ENCODE measurements at regions not wholly inside any gene's neighbourhood (a gene's known extent, or its start where the extent isn't known, plus 50 kb on each side); places are given as distances from the start of the nearest gene placed in this dataset.
"Not testable (repeated sequence)": the region's sequence is repeated elsewhere in the genome, so short reads cannot be mapped to it uniquely, and the experiment has no call there.

DNA sequence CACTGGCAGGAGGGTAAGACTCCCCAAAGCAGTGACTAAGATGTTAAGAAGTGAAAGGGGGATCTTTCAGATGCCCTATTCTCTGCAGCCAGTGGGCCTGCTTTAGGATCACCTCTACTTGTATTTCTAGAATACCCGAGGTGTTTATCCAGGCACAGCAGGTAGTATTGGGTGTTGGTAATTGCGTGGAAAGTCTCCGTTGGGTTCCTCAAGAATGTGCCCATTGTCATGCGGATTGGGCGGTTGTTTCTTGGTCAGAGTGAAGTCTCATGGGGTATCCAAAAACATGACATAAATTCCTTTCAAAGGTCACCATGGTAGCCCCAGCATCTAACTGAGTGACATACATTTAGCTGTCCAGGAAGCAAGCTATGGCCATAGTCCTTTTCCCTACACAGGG lies 308.8 kb downstream of the RPIA start:
- no peak for FAIRE-seq

DNA sequence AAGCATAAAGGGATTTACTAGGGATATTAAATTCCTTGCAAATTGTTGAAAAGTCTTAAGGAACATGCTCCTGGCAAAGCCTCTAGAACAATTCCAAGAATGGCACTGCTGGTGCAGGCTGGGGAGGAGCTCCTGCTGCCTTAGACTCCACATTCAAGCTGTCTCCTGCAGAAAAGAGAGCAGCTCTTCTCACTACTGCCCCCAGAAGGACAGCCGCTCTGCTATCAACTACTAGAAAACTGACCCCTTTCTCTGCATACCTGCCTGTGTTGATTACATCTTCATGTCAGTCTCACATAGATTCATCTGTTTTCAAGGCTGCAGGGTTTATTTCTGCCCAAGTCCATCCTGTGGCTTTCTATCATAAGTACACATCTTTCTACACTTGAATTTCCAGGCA lies 312.8 kb downstream of the RPIA start:
- DNase-seq (ENCODE audit: insufficient read length, low spot score); FAIRE-seq: not testable (repeated sequence)

More for the DNA sequence above, 308.8 kb downstream of the RPIA start:
- no peak for DNase-seq (ENCODE audit: insufficient read length, low spot score)
- no peak for TF ChIP-seq POLR2A (IDR thresholded peaks at IDR 0.05; ENCODE audit: low read depth, low read length)

DNA sequence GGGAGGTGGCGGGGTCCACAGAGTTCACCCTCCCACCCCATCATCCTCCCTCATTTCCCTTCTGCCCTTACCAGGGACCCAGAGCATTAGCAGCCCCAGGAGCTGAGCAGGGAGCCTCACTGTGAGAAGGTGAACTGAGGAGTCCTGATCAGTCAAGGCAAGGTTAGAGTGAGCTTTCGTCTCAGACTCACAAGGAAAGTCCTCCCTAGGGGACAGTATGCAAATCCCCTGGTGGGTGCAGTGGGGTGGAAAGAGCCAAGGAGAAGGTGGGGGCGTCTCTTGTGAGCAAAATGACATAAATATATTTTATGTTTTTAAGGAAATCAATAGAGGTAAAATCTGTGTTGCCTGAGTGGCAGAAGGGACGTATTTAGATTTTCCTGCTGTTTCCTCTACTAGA lies 329.1 kb downstream of the RPIA start:
- DNase-seq (ENCODE audit: insufficient read length, low spot score); FAIRE-seq: not testable (repeated sequence)

DNA sequence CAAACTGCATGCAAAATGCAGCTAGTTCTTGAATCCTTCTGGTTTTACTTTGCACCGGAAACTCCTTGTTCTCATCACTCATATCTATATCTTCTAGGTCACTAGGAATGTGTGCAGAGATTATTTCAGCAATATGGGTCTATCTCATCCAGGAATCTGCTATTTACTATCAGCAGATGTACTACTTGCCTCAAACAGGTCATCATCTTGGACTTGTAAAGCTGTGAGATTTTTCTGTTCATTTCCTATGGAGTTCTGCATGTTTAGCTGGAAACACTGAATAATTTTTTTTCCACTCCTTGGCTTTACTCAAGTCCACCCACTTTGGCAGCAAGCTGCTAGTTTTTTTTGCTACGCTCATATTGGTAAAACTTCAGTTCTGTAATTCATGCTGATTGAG lies 334.8 kb downstream of the RPIA start:
- not testable (repeated sequence) for FAIRE-seq; DNase-seq (ENCODE audit: insufficient read length, low spot score)

DNA sequence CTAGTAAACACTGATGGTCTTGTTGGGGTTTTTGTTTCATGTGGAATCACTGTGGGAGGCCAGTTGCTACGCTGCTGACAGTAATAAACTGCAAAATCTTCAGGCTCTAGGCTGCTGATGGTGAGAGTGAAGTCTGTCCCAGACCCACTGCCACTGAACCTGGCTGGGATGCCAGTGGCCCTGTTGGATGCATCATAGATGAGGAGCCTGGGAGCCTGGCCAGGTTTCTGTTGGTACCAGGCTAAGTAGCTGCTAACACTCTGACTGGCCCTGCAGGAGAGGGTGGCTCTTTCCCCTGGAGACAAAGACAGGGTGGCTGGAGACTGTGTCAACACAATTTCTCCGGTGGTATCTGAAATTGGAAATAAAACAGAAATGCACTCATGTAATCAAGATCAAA lies 335.6 kb downstream of the RPIA start:
- not testable (repeated sequence) for DNase-seq (ENCODE audit: insufficient read length, low spot score); FAIRE-seq

DNA sequence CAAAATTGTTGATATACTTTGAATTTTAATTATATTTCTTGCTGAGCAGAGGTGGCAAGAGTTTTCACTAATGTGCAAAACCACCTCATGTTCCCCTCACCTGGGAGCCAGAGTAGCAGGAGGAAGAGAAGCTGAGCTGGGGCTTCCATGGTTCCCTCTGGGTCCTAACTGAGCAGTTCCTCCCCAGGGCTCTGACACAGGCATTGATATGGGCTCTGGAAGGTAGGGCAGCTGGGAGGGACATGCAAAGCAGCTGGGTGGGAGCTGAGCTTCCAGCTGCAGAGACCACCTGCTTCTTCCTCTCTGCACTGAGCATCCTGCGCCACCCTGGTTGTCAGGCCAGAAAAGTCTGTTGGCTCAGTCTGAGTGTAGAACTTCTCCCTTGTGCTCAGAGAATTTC lies 336.1 kb downstream of the RPIA start:
- not testable (repeated sequence) for DNase-seq (ENCODE audit: insufficient read length, low spot score); FAIRE-seq

DNA sequence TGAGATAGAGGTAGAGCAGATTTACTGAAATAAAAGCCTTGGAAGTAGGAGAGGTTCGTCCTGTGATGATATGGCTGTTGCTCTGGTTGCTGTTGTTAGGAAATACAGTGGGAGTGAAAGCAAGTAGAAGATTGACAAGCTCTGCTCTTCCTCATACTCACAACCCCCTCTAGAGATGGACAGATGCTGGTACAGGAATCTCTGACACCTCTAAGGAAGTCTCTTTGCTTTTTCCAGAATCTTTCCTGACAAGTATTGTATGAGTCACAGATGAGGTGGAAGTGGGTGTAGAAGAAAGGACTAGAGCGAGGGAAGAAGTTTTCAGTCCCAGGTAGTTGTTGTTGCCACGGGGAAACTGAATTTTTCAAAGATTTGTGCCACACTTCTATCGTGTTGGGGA lies 337.8 kb downstream of the RPIA start:
- not testable (repeated sequence) for DNase-seq (ENCODE audit: insufficient read length, low spot score); FAIRE-seq

DNA sequence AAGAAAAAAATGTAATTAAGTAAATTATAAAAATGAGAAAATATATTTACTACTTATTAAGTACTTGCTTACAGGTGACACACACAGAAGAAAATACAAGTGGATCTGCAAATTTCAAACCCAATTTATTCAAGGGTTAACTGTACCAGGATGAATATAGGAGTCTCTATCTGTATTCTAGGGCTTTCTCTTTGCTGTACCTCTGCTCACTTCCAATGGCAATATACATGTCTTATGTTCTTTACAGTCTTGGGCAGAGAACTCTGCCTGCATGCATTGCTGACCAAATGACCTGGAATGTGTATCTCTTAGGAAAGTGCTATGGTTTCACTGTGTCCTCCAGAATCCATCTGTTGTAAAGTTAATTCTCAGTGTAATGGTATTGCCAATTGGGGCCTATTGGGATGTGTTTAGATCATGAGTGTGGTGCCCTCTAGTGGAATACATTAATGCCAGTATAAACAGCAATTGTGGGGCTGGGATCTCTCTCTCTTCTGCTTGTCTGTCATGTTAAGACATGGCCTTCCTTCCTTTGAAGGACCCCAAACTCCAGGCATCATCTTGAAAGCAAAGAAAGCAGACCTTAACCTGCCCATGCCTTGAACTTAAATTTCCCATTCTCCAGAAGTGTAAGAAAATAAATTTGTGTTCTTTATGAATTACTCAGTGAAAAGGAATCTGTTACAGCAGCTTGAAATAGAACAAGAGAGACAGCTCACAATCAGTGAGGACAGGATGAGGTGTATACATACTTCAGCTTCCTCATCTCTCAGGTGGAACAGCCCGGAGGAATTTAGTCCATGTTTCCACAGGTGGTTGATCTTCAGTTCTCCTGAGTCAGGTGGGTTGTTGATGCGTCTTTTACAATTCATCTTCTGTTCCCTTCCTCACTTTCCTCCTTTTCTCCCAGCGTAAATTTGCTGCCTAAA lies 356.9 kb downstream of the RPIA start:
- peak; percentile 3 for DNase-seq (ENCODE audit: insufficient read length, low spot score)
- FAIRE-seq, result peak; percentile 80

DNA sequence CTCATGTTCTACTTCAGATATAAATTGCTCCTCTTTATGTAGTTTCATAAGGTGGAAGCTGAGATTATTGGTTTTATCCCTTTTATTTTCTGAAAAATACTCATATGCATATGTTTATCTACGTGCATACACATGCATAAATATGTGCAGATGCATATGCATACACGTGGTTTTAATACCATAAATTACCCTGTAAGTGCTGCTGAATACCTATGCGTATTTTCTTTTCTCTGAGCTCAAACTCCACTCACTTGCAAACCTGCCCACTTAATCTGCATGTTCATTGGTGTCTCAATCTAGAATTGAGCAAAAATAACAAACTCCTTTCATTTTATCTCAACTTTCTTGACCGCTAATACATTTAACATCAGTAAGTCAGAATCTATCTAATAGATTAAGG lies 367.1 kb downstream of the RPIA start:
- not testable (repeated sequence) for DNase-seq (ENCODE audit: insufficient read length, low spot score); FAIRE-seq

DNA sequence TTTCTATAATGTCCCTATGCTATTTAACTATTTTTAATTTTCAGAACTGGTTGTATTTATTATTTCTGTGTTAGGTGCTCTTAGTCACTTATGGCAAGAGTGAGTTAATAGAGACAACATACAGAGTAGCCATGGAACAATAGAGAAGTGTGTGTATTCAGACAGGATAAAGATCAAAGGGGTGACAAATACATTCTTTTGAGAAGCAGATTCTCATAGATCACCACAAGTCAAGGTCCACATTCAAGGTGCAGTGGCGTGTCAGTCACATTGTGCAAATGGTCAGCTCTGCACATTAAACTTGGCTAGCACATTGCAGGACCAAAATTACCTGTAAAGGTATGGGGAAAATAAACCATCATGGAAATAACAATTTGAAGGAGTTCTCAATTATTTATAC lies 369.7 kb downstream of the RPIA start:
- DNase-seq (ENCODE audit: insufficient read length, low spot score); FAIRE-seq: not testable (repeated sequence)

DNA sequence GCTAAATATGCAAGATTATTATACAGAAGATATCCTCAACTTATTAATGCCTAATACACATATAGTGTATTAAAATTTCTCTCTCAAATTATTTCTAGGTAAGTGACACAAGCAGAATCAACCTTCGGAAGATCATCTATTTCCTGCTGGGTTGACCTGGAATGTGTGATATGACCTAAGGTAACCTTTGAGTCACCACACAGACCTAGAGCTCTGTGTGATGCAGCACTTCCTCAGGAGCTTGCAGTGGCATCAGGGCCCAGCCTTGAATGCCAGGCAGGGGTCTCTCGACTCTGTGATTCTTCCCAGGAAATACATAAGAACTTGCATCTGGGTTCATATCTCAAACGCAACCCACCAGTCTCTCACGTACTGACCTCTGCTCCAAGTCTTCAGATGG lies 385.3 kb downstream of the RPIA start:
- not testable (repeated sequence) for FAIRE-seq; DNase-seq (ENCODE audit: insufficient read length, low spot score)

DNA sequence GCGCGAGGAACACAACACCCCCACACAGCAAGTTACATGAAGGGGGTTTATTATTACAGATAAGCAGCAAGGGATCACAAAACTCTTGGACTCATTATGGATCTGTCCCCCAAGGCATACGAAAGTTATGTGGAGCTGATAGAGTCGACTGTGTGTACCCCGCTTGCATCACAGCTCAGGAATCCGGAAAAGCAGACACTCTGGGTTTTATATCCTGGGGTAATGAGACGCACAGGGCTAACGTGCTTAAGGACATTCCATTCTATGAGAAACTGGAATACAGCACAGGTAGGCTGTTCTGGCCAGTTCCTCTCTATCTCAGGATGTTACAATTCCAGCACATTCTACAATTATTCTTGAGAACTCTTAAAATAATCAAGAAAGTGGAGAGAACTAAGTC lies 401.4 kb downstream of the RPIA start:
- FAIRE-seq; DNase-seq (ENCODE audit: insufficient read length, low spot score): not testable (repeated sequence)

DNA sequence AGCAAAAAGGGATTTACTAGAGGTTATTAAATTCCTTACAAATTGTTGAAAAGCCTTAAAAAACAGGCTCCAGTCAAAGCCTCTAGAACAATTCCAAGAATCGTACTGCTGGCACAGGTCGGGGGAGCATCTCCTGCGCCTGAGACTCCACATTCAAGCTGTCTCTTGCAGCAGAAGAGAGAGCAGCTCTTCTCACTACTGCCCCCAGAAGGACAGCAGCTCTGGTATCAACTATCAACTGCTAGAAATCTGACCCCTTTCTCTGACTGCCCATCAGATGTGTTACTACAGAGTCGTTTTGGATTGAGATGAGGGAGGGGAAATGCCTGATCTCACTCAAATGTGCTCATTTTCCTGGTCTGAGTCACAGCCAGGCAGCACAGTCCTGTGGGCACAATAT lies 403.6 kb downstream of the RPIA start:
- not testable (repeated sequence) for FAIRE-seq; DNase-seq (ENCODE audit: insufficient read length, low spot score)

DNA sequence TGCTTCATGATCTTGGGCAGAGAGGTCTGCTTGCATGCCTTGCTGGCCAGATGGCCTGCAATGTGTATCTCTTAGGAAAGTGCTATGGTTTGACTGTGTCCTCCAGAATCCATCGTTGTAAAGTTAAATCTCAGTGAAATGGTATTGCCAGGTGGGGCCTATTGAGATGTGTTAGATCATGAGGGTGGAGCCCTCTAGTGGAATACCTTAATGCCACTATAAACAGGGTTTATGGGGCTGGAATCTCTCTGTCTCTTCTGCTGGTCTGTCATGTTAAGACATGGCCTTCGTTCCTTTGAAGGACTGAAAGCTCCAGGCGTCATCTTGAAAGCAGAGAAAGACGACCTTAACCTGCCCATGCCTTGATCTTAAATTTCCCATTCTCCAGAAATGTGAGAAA lies 411.1 kb downstream of the RPIA start:
- FAIRE-seq, result peak; percentile 36

DNA sequence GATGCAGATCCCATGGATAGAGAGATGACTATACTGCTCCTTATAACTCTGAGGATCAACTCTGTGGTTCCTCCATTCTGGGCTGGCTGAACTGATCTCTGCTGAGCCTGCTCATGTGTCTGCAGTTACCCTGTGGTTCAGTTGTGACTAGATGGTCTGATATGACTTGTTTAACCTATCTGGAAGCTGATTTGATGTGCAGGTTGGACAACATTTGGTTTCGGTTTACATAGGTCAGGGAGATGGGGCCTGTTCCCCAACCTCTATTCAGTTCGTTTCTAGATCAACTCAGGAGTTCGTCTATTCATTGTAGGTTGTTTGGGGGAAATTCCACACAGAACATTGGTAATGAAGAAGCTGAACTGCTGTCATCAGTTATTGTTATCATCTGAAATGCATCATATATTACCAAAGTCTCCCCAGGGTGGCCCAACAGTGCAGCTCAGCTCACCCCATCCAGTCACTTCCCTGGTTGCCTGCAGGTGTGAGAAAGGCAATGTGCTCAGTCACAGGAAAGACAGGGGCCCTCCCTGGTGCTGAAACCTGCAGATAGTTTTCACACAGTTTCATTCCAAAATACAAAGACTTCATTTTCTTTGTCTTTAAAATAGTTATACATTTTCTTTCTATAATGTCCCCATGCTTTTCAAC lies 415.0 kb downstream of the RPIA start:
- not testable (repeated sequence) for DNase-seq (ENCODE audit: insufficient read length, low spot score); FAIRE-seq

More for the DNA sequence above, 411.1 kb downstream of the RPIA start:
- DNase-seq (ENCODE audit: insufficient read length, low spot score), result not testable (repeated sequence)

DNA sequence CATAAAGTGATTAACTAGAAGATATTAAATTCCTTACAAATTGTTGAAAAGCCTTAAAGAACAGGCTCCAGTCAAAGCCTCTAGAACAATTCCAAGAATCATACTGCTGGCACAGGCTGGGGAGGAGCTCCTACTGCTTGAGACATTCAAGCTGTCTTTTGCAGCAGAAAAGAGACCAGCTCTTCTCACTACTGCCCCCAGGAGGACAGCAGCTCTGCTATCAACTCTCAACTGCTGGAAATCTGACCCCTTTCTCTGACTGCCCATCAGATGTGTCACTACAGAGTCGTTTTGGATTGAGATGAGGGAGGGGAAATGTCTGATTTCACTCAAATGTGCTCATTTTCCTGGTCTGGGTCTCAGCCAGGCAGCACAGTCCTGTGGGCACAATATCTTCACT lies 421.0 kb downstream of the RPIA start:
- FAIRE-seq; DNase-seq (ENCODE audit: insufficient read length, low spot score): not testable (repeated sequence)

DNA sequence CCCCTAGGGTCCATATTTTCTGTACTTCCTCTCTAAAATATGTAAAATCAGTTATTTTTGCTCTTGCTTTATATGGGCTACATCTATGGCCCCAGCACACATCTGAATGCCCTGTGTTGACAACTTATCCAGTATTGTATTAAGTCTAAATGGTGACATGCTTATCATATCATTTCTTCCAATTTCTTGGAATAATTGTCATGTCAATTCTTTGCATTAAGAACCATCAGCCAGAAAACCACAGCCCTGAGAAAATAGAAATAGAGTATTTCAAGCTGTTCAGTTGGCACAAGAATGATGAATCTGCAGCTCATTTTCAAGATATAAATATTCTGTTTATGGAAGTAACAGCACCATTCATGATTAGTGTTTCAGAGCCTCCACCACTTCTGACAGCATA lies 421.8 kb downstream of the RPIA start:
- not testable (repeated sequence) for DNase-seq (ENCODE audit: insufficient read length, low spot score); FAIRE-seq

DNA sequence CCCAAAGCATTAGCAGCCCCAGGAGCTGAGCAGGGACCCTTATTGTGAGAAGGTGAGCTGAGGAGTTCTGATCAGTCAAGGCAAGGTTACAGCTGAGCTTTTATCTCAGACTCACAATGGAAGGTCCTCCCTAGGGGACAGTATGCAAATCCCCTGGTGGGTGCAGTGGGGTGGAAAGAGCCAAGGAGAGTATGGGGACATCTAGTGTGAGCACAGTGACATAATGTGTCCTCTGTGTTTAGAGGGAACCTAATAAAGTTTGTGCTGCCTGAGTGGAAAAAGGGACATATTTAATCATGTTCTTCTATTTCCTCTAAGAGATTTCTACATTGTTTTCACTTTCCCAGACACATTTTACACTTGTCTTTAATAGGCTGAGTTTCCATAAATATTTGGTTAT lies 438.0 kb downstream of the RPIA start:
- DNase-seq (ENCODE audit: insufficient read length, low spot score); FAIRE-seq: not testable (repeated sequence)

DNA sequence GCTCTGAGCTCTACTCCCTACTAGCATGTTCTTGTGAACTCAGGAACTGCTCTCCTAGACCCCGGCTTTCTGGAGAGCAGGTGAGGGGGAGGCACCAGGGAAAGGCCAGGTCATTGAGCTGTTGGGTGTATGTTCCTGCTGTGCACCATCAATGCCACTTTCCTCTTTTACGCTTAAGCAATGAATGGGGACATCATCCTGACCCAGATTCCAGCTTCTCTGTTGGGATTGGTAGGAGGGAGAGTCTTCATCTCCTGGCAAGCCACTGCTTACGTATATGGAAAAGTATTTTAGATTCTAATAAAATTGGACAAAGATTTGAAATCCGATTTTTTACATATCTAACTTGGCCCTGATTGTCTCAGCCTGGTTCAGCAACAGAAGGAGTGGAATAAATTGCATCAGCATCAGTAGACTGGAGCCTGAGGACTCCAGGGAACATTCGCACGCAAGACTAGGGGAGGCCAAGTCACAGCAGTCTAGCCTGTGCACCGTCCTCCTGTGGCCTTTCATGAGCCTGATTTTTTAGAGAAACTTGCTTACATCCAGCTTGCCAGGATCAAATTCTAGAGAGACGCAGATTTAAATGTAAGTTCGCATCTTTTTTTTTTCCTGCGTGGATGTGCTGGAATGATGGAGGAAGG lies 439.3 kb downstream of the RPIA start:
- not testable (repeated sequence) for FAIRE-seq; DNase-seq (ENCODE audit: insufficient read length, low spot score)

DNA sequence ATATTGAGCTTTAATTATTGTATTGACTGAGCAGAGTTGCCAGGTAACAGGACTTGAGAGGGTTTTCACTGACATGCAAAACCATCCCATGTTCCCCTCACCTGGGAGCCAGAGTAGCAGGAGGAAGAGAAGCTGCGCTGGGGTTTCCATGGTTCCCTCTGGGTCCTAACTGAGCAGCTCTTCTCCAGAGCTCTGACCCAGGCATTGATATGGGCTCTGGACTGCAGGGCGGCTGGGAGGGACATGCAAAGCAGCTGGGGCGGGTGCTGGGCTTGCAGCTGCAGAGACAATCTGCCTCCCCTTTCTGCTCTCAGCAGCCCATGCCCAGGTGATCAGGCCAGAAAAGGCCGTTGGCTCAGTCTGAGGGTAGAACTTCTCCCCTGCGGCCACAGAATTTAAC lies 451.5 kb downstream of the RPIA start:
- DNase-seq (ENCODE audit: insufficient read length, low spot score); FAIRE-seq: not testable (repeated sequence)

Measured in H54 (cell line).